Dermis microvascular lymphatic vessel endothelial cell (primary cell): ENCODE measurements at regions not wholly inside any gene's neighbourhood (a gene's known extent, or its start where the extent isn't known, plus 50 kb on each side); places are given as distances from the start of the nearest gene placed in this dataset.
"Not testable (repeated sequence)": the region's sequence is repeated elsewhere in the genome, so short reads cannot be mapped to it uniquely, and the experiment has no call there.

Source experiments
- DNase-seq, 2 donors: peaks; one replicate each; pipeline versions ENCODE4 v3.0.0 to v3.0.0-alpha.2; 2010; ENCODE audit warnings: low read depth in 2 of 2

- no peak for DNase-seq
Measured at GRCh38 chr7:79953130-79953529, 181.5 kb upstream of the GNAI1 start.

DNA sequence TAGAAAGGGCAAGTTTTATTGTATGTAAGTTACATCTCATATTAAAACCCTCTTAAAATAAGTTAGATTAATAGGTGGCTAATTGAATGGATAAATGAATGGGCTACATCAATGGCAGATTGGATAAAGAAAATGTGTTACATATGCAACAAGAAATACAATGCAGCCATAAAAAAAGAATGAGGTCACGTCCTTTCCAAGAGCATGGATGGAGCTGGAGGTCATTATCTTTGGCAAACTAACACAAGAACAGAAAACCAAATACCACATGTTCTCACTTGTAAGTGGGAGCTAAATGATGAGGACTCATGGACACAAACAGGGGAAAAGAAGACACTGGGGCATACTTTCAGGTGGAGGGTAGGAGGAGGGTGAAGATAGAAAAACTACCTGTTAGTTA lies 182.2 kb upstream of the GNAI1 start:
- DNase-seq = no peak

- no peak for DNase-seq
Measured at GRCh38 chr7:79951415-79951814, 183.2 kb upstream of the GNAI1 start.

GRCh38 chr7:79949778-79950177 lies 184.9 kb upstream of the GNAI1 start:
- no peak for DNase-seq

GRCh38 chr7:79936281-79936983 lies 198.2 kb upstream of the GNAI1 start:
- DNase-seq = no peak

- no peak for DNase-seq
Measured at GRCh38 chr7:79934727-79935126, 199.9 kb upstream of the GNAI1 start.

- no peak for DNase-seq
Measured at GRCh38 chr7:79933144-79933543, 201.5 kb upstream of the GNAI1 start.

- DNase-seq = no peak
Measured at GRCh38 chr7:79930604-79931003, 204.0 kb upstream of the GNAI1 start.

DNA sequence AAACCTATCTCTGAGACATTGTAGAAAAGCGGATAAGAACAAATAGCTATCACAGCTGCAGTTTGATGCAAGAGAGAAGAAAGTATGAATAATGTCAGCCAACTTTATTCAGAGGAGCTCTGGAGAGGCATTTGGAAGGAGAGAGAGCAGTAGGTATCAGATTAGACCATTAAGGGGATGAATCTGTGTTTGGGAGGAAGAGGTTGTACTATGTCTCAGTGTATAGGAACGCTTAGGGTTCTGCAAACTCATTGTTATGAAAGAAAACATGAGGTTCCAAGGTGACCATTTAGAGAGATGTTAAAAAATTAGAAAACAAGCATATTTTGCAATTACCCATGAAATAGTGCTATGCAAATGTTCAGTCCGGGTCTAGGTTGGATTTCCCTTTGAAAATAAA lies 207.5 kb upstream of the GNAI1 start:
- DNase-seq = no peak

DNA sequence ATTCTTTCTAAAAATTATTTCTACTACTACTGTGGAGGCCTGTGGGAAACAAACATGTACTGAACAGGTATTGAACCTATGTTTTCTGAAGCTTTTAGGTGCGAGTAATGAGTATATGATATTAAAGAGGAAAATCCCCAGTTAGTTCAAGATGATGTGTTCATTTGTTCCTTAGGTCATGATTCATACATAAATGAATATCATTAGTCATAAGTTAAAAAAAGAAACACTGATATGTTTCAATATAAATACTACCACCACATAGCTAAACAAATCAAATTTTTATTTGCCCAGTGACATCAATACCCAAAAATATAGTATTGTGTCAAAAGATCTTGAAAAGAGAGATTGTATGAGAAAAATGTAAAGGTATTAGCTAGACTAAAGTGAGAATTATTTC lies 210.7 kb upstream of the GNAI1 start:
- no peak for DNase-seq

- DNase-seq = no peak
Measured at GRCh38 chr7:79922894-79923293, 211.7 kb upstream of the GNAI1 start.

DNA sequence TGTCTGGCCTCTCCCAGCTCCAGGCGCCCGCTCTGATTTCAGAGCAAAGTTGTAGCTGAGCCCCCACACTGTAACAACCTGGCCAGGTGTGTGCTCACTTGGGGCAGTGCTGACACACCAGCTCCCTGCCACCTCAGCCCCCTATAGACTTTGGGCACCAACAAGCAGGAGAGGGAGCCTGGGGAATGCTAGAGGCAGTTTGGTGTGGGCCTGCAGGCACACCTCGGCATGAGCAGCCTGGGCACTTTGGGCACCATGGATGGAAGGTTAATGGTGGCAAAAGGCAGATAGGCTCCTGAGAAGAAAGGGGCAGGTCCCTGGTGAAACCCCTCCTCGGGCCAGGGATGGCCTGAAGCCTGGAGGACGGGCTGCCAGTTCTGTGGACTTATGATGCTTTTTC lies 212.7 kb upstream of the GNAI1 start:
- DNase-seq = no peak

- DNase-seq = not testable (repeated sequence)
Measured at GRCh38 chr7:79918632-79919031, 216.0 kb upstream of the GNAI1 start.

DNA sequence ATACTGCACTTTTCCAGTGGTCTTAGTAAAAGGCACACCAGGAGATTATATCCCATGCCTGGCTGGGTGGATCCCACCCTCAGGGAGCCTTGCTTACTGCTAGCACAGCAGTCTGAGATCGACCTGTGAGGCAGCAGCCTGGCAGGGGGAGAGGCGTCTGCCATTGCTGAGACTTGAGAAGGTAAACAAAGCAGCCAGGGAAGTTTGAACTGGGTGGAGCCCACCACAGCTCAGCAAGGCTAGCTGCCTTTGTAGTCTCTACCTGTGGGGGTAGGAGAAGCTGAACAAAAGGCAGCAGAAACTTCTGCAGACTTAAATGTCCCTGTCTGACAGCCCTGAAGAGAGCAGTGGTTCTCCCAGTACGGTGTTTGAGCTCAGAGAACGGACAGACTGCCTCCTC lies 219.3 kb upstream of the GNAI1 start:
- not testable (repeated sequence) for DNase-seq

- no peak for DNase-seq
Measured at GRCh38 chr7:79912213-79912633, 222.4 kb upstream of the GNAI1 start.

DNA sequence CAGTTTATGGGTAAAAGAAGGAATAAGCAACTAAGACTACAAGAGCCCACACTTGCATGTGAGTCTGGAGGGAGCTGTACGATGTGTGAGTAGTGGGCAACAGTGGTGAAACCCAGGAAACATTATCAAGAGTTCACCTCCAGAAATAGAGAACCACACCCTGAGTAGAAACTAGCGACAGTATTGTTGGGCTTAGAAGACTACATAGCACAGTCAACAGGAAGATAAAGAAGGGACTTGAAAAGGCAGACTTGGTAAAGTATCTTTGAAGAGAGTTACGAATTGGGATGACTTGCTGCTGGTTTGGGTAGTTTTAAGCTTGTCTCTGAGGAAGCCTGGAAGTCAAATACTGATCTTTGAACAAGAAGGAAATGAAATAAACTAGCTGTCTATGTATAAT lies 223.2 kb upstream of the GNAI1 start:
- DNase-seq = no peak

DNA sequence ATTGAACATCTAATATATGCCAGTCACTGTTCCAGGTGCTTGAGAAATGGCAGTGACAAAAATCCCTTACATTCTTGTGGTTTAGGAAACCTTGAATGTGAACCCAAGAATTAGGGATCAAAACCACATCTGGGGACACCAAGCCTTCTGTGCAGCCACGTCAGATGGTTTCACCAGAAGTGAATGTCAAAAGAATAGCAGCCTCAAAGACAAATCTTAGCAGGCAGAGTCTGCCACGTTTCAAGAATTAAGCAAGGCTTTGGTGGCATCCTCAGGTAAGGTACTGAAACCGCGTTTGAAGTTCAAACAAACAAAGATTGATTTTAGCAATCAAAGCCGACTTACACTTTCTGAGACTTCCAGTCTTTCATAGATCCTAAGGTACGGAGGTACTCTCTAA lies 225.5 kb upstream of the GNAI1 start:
- no peak for DNase-seq

- no peak for DNase-seq
Measured at GRCh38 chr7:79897166-79897565, 237.5 kb upstream of the GNAI1 start.

DNA sequence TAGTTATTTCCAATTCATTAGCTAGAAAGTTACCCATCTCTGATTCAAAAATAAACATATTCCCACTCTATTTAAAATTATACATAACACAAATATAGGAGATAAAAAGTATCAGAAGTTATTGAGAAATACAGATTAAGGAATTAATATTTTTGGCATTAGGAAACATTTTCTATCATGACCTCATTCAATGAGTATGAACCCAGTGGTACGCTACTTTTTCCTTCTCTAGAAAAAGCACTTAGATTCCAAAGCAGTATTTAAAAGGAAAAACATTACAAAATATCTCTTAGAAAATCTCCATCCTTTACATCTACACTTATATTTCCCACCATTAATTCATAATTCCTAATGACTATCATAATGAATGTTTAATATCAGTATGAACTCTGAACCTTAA lies 240.6 kb upstream of the GNAI1 start:
- DNase-seq = no peak

GRCh38 chr7:79882922-79883321 lies 251.7 kb upstream of the GNAI1 start:
- DNase-seq = no peak

DNA sequence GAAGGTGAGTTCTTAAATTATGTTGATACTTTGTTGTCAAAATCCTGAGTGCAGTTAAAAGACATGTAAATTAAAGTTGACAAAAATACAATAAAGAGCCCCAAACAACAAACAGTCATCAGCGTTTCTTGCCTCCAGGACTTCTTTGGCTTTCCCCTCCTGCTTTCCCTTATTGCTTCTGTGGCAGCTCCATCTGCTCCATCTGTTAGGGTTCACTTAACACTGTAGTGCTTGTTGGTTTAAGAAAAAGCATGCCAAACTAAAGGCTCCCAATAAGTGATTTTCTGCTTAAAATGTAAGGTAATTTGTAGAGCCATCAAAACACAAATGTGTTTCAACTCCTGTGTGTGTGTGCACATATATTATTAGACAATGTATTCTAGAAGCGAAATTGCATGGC lies 254.3 kb upstream of the GNAI1 start:
- no peak for DNase-seq

DNA sequence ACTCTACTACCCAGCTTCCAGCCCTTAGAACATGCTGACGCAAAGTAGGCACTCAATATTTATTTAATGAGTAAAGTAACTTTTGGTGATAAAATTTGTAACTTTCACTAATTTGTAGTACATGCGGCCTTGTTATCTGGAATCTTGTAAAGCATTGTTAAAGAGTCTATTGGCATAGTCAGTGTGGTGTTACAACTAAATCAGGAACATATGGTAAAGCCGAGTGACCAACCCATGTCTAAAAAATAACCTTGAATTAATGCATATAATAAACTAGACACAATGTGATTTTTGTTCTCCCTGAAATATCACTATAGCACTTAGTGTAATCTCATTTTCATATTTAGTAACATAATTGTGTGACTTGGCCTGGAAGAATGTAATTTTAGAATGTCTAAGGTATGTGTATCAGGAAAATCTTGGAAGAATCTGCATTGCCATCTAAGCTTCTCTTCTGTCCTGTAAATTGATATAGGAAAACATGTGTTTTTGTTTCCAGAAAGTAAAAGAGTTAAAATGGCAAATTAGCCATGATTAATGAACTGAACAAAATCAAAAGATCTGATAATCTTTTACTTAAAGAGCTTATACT lies 256.7 kb upstream of the GNAI1 start:
- no peak for DNase-seq

DNA sequence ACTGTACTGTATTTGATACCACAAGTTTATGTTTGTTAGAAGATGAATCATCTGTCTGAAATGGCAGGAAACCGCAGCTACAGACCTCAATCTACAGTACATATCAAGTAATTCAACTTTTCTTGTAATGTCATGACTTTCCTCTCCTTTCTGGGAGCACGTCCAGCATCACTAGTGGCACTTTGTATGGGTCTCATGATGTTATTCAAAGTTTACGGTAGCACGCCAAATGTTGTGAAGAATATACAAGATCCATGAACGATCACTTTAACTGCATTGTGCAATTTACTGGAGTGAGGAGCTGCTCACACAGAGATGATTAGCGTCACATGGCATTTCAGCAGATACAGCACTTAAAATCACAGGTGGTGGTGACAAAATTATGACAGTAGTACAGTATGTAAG lies 257.8 kb upstream of the GNAI1 start:
- DNase-seq = no peak

DNA sequence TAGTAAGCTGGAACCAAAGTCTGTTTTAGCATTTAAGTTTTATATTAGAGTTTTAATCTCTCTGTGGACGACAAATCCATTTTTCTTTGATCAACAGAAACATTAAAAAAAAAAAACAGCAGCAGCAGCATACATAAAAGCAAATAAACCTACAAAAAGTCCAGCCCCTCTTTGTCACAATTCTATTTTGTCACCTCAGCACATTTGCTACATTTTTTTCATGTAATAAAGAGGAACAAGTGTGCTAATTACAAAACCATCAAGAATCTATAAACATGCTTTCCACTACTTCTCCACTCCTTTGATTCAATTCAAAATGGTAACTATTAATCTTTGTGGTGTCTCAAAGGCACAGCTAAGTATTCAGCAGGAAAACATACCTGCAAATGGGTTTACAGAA lies 259.8 kb upstream of the GNAI1 start:
- DNase-seq = no peak
